ENCODE measurements at regions not wholly inside any gene's neighbourhood (a gene's known extent, or its start where the extent isn't known, plus 50 kb on each side); places are given as distances from the start of the nearest gene placed in this dataset.

- TF ChIP-seq POLR2A (IDR thresholded peaks at IDR 0.05) = no peak
- no peak for TF ChIP-seq CTCF (IDR thresholded peaks at IDR 0.05 in 4 of 5, conservative IDR thresholded peaks at IDR 0.05 in 1 of 5)
- no peak for DNase-seq
- Histone ChIP-seq H3K9me3 (no peaks in the 10 kb centered on the region), H3K4me1 (no peaks in the 10 kb centered on the region), H3K27ac (no peak overlapping the region), H3K27me3 (no peaks in the 10 kb centered on the region), H3K36me3 (no peaks in the 10 kb centered on the region), H3K4me3 (no peak overlapping the region)
- in situ Hi-C loops (cut with MboI; ENCODE audit: low sequenced_read_pairs in 4 of 4) = no loop called here
- intact Hi-C loops (cut with DNase I; ENCODE audit: low total_unique reads) = no loop called here
- no peak for ATAC-seq
Observed at GRCh38 chr20:7410150-7410549, 530.1 kb downstream of the HAO1 start.

DNA sequence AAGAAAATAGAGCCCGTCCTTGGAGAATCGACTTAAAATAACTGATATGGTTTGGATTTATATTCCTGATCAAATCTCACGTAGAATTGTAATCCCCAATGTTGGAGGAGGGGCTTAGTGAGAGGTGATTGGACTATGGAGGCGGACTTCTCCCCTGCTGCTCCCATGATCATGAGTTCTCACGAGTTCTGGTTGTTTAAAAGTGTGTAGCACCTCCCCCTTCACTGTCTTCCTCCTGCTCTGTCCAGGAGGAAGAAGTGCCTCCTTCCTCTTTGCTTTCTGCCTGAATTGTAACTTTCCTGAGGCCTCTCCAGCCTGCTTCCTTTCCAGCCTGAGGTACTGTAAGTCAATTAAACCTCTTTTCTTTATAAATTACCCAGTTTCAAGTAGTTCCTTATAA is 529.2 kb downstream of the HAO1 start:
- intact Hi-C loops (cut with DNase I; ENCODE audit: low total_unique reads) (no loop called here), in situ Hi-C loops (cut with MboI; ENCODE audit: low sequenced_read_pairs in 4 of 4) (no loop called here)
- TF ChIP-seq POLR2A (IDR thresholded peaks at IDR 0.05) (no peak), CTCF (IDR thresholded peaks at IDR 0.05 in 4 of 5, conservative IDR thresholded peaks at IDR 0.05 in 1 of 5) (no peak)
- no peak for DNase-seq
- Histone ChIP-seq H3K27ac (no peak overlapping the region), H3K27me3 (no peaks in the 10 kb centered on the region), H3K4me1 (no peaks in the 10 kb centered on the region), H3K36me3 (no peaks in the 10 kb centered on the region), H3K4me3 (no peak overlapping the region), H3K9me3 (no peaks in the 10 kb centered on the region)
- ATAC-seq = no peak

GRCh38 chr20:7415427-7415826 is 524.8 kb downstream of the HAO1 start:
- ATAC-seq (no peak), DNase-seq (no peak)
- Histone ChIP-seq H3K9me3 (no peaks in the 10 kb centered on the region), H3K4me3 (no peak overlapping the region), H3K27ac (no peak overlapping the region), H3K27me3 (no peaks in the 10 kb centered on the region), H3K36me3 (no peaks in the 10 kb centered on the region), H3K4me1 (no peaks in the 10 kb centered on the region)
- in situ Hi-C loops (cut with MboI; ENCODE audit: low sequenced_read_pairs in 4 of 4) (no loop called here), intact Hi-C loops (cut with DNase I; ENCODE audit: low total_unique reads) (no loop called here)
- no peak for TF ChIP-seq CTCF (IDR thresholded peaks at IDR 0.05 in 4 of 5, conservative IDR thresholded peaks at IDR 0.05 in 1 of 5)

DNA sequence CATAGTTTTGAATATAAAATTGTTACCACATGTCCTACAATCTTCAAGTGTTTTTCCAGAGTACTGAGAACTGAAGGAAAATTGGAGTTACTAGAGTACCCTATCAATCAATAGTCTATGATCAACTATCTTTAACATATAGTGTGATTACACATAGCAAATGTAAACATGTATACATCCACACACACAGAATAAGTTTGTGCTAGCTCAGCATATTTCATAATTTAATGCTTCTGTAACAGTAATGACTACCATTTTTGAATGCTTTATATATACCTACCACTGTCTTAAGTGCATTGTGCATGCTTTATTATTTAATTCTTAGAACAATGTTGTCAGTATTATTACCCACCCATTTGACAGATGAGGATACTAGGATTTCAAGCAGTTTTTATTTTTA is 523.9 kb downstream of the HAO1 start:
- Histone ChIP-seq H3K4me3 (no peak overlapping the region), H3K4me1 (no peaks in the 10 kb centered on the region), H3K27me3 (no peaks in the 10 kb centered on the region), H3K36me3 (no peaks in the 10 kb centered on the region), H3K27ac (no peak overlapping the region), H3K9me3 (no peaks in the 10 kb centered on the region)
- in situ Hi-C loops (cut with MboI; ENCODE audit: low sequenced_read_pairs in 4 of 4) (no loop called here), intact Hi-C loops (cut with DNase I; ENCODE audit: low total_unique reads) (no loop called here)
- DNase-seq (no peak), ATAC-seq (no peak)
- no peak for TF ChIP-seq CTCF (IDR thresholded peaks at IDR 0.05 in 4 of 5, conservative IDR thresholded peaks at IDR 0.05 in 1 of 5)
- no peak for TF ChIP-seq POLR2A (IDR thresholded peaks at IDR 0.05)

DNA sequence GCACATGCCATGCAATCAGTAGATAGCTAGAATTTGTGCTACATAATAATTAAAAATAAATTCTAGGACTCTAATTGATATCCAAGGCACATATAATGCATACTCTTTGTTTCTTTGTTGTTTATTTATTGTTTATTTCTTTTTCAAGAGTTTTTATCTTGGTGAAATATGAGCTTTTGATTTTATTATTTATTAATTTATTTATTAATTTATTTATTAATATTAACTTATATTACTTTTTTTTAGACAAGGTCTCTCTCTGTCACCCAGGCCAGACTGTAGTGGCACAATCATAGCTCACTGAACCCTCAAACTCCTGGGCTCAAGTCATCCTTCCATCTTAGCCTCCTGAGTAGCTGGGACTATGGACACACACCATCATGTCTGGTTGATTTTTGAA is 519.9 kb downstream of the HAO1 start:
- Histone ChIP-seq H3K27ac (no peak overlapping the region), H3K9me3 (no peaks in the 10 kb centered on the region), H3K36me3 (no peaks in the 10 kb centered on the region), H3K27me3 (no peaks in the 10 kb centered on the region), H3K4me3 (no peak overlapping the region), H3K4me1 (no peaks in the 10 kb centered on the region)
- in situ Hi-C loops (cut with MboI; ENCODE audit: low sequenced_read_pairs in 4 of 4) (no loop called here), intact Hi-C loops (cut with DNase I; ENCODE audit: low total_unique reads) (no loop called here)
- no peak for ATAC-seq
- TF ChIP-seq POLR2A (IDR thresholded peaks at IDR 0.05) = no peak
- DNase-seq = no peak
